ENCODE measurements at regions not wholly inside any gene's neighbourhood (a gene's known extent, or its start where the extent isn't known, plus 50 kb on each side); places are given as distances from the start of the nearest gene placed in this dataset.

- DNase-seq (ENCODE audit: low spot score), result no peak
- ATAC-seq, result no peak
These were observed 250.4 kb upstream of the TANK start for GRCh38 chr2:160909781-160910242.

GRCh38 chr2:160910681-160911080, 249.5 kb upstream of the TANK start:
- no peak for ATAC-seq
- DNase-seq (ENCODE audit: low spot score), result no peak

GRCh38 chr2:160911258-160911657, 249.0 kb upstream of the TANK start:
- no peak for DNase-seq (ENCODE audit: low spot score)
- ATAC-seq, result no peak

GRCh38 chr2:160912276-160912675, 248.0 kb upstream of the TANK start:
- ATAC-seq, result no peak
- DNase-seq (ENCODE audit: low spot score), result no peak

GRCh38 chr2:160913323-160913722, 246.9 kb upstream of the TANK start:
- no peak for ATAC-seq
- DNase-seq (ENCODE audit: low spot score), result no peak

- DNase-seq (ENCODE audit: low spot score) (no peak), ATAC-seq (no peak)
These were observed 246.0 kb upstream of the TANK start for GRCh38 chr2:160914217-160914616.

GRCh38 chr2:160916300-160916699, 243.9 kb upstream of the TANK start:
- ATAC-seq (no peak), DNase-seq (ENCODE audit: low spot score) (no peak)

GRCh38 chr2:160917850-160918249, 242.4 kb upstream of the TANK start:
- ATAC-seq (no peak), DNase-seq (ENCODE audit: low spot score) (no peak)

GRCh38 chr2:160918258-160918657, 242.0 kb upstream of the TANK start:
- DNase-seq (ENCODE audit: low spot score), result no peak
- ATAC-seq, result no peak

- ATAC-seq (peak; percentile 99), DNase-seq (ENCODE audit: low spot score) (peak; percentile 71)
These were observed 241.2 kb upstream of the TANK start for GRCh38 chr2:160918906-160919503.

GRCh38 chr2:160920061-160920460, 240.2 kb upstream of the TANK start:
- ATAC-seq, result no peak
- DNase-seq (ENCODE audit: low spot score), result no peak

GRCh38 chr2:160920791-160921303, 239.4 kb upstream of the TANK start:
- no peak for ATAC-seq
- no peak for DNase-seq (ENCODE audit: low spot score)

- ATAC-seq, result no peak
These were observed 238.8 kb upstream of the TANK start for GRCh38 chr2:160921386-160921964.

GRCh38 chr2:160924936-160925353, 235.3 kb upstream of the TANK start:
- ATAC-seq, result no peak
- no peak for DNase-seq (ENCODE audit: low spot score)

More at GRCh38 chr2:160921386-160921964, 238.8 kb upstream of the TANK start:
- no peak for DNase-seq (ENCODE audit: low spot score)

- DNase-seq (ENCODE audit: low spot score) (no peak), ATAC-seq (no peak)
These were observed 234.3 kb upstream of the TANK start for GRCh38 chr2:160925956-160926355.

- DNase-seq (ENCODE audit: low spot score) (no peak), ATAC-seq (no peak)
These were observed 232.9 kb upstream of the TANK start for GRCh38 chr2:160927324-160927723.

GRCh38 chr2:160928854-160929301, 231.3 kb upstream of the TANK start:
- no peak for ATAC-seq

GRCh38 chr2:160931531-160931930, 228.7 kb upstream of the TANK start:
- DNase-seq (ENCODE audit: low spot score) (no peak), ATAC-seq (no peak)

More at GRCh38 chr2:160928854-160929301, 231.3 kb upstream of the TANK start:
- DNase-seq (ENCODE audit: low spot score), result no peak

- no peak for DNase-seq (ENCODE audit: low spot score)
- ATAC-seq, result no peak
These were observed 227.3 kb upstream of the TANK start for GRCh38 chr2:160932960-160933359.

- DNase-seq (ENCODE audit: low spot score), result no peak
- peak; percentile 42 for ATAC-seq
These were observed 226.0 kb upstream of the TANK start for GRCh38 chr2:160934263-160934662.

- no peak for DNase-seq (ENCODE audit: low spot score)
- no peak for ATAC-seq
These were observed 225.2 kb upstream of the TANK start for GRCh38 chr2:160934991-160935390.

GRCh38 chr2:160936044-160936806, 224.0 kb upstream of the TANK start:
- ATAC-seq (no peak), DNase-seq (ENCODE audit: low spot score) (no peak)
